ENCODE measurements at regions not wholly inside any gene's neighbourhood (a gene's known extent, or its start where the extent isn't known, plus 50 kb on each side); places are given as distances from the start of the nearest gene placed in this dataset.

- H3K36me3 ChIP-seq: no peaks in the 10 kb centered on the region
- peaks cover 6 to 11% of the 10 kb centered on the region in 2 donors for H3K4me1 ChIP-seq
- H3K27ac ChIP-seq: no peak overlapping the region
- H3K27me3 ChIP-seq: no peaks in the 10 kb centered on the region
- H3K9me3 ChIP-seq: no peaks in the 10 kb centered on the region
- TF ChIP-seq, protein P1, sequence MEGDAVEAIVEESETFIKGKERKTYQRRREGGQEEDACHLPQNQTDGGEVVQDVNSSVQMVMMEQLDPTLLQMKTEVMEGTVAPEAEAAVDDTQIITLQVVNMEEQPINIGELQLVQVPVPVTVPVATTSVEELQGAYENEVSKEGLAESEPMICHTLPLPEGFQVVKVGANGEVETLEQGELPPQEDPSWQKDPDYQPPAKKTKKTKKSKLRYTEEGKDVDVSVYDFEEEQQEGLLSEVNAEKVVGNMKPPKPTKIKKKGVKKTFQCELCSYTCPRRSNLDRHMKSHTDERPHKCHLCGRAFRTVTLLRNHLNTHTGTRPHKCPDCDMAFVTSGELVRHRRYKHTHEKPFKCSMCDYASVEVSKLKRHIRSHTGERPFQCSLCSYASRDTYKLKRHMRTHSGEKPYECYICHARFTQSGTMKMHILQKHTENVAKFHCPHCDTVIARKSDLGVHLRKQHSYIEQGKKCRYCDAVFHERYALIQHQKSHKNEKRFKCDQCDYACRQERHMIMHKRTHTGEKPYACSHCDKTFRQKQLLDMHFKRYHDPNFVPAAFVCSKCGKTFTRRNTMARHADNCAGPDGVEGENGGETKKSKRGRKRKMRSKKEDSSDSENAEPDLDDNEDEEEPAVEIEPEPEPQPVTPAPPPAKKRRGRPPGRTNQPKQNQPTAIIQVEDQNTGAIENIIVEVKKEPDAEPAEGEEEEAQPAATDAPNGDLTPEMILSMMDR (IDR thresholded peaks at IDR 0.05): no peak
- TF ChIP-seq POLR2A (IDR thresholded peaks at IDR 0.05): no peak
- no peak overlapping the region for H3K4me3 ChIP-seq (replicated peaks in 1 of 3)
- DNase-seq: no peak
- intact Hi-C loops (cut with DNase I): loop anchor here (10.0 kb wide), 1 partner anchor 147 kb away; no protein-coding TSS in a partner anchor
- WGBS, 2 donors: 91 to 93% methylated on average over 9 of the region's 9 CpGs
These were observed 125.6 kb downstream of the RPLP1 start for GRCh38 chr15:69578252-69578651.

- 53 to 54% methylated on average over 14 to 15 of the region's 15 CpGs for WGBS, 2 donors
- peak; percentile 86 to 91 for DNase-seq
- no peak overlapping the region for H3K4me3 ChIP-seq (replicated peaks in 1 of 3)
- intact Hi-C loops (cut with DNase I): loop anchor here (10.0 kb wide), 1 partner anchor 146 kb away; no protein-coding TSS in a partner anchor
- peak overlapping the region in 1 of 3 donors; percentile 21 for H3K27ac ChIP-seq
- no peak for TF ChIP-seq POLR2A (IDR thresholded peaks at IDR 0.05)
- TF ChIP-seq, protein P1 (IDR thresholded peaks at IDR 0.05): no peak
- no peaks in the 10 kb centered on the region for H3K9me3 ChIP-seq
- H3K27me3 ChIP-seq: no peaks in the 10 kb centered on the region
- no peaks in the 10 kb centered on the region for H3K36me3 ChIP-seq
- H3K4me1 ChIP-seq: peaks cover 6 to 15% of the 10 kb centered on the region in 2 donors
These were observed 126.4 kb downstream of the RPLP1 start for GRCh38 chr15:69578787-69579583.

DNA sequence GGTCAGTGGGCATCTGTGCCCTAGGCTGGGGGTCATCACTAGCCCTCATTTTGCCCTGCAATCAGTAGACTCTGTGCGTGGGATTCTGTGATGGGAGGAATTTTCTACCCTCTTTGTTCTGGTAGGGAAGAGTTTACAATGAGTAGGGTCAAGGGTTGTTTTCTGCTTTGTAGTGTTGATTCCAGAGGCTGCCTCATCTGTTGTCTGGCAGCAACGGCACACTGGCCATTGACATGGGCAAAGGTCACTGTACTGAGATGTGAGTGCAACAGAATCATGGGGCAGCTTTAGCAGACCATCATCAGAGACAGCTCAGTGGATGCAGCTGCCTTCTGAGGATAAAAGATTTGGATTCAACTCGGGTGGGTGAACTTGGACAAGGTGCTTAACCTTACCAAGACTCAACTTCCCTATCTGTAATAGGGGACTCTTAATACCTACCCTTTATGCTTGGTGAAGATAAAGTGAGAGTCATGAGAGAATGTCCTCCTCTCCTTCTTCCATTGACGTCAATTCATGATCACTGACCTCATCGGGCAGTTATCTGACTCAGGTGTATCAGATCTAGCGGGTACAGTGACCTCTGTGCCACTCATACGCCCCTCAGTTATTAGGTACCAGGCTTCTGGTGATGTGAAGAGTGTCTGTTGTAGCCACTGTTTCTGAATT is 127.5 kb downstream of the RPLP1 start:
- Histone ChIP-seq H3K4me1 (peaks cover 6 to 15% of the 10 kb centered on the region in 2 donors), H3K9me3 (no peaks in the 10 kb centered on the region), H3K27ac (no peak overlapping the region), H3K4me3 (replicated peaks in 1 of 3) (no peak overlapping the region), H3K36me3 (no peaks in the 10 kb centered on the region), H3K27me3 (no peaks in the 10 kb centered on the region)
- intact Hi-C loops (cut with DNase I): loop anchor here (10.0 kb wide), 1 partner anchor 145 kb away; no protein-coding TSS in a partner anchor
- TF ChIP-seq, protein P1 (IDR thresholded peaks at IDR 0.05): no peak
- no peak for TF ChIP-seq POLR2A (IDR thresholded peaks at IDR 0.05)
- no peak for DNase-seq
- WGBS, 2 donors: 88 to 91% methylated on average over 7 of the region's 7 CpGs

GRCh38 chr15:69583626-69584025 is 131.0 kb downstream of the RPLP1 start:
- TF ChIP-seq POLR2A (IDR thresholded peaks at IDR 0.05): no peak
- TF ChIP-seq, protein P1 (IDR thresholded peaks at IDR 0.05): no peak
- H3K4me1 ChIP-seq: peaks cover 6 to 25% of the 10 kb centered on the region in 2 donors
- H3K9me3 ChIP-seq: no peaks in the 10 kb centered on the region
- no peaks in the 10 kb centered on the region for H3K27me3 ChIP-seq
- H3K4me3 ChIP-seq (replicated peaks in 1 of 3): no peak overlapping the region
- DNase-seq: no peak
- intact Hi-C loops (cut with DNase I): no loop called here
- H3K27ac ChIP-seq: peak overlapping the region in 1 of 3 donors; percentile 3
- WGBS, 2 donors: 40 to 53% methylated on average over 3 of the region's 3 CpGs
- H3K36me3 ChIP-seq: no peaks in the 10 kb centered on the region

- TF ChIP-seq, protein P1 (IDR thresholded peaks at IDR 0.05): no peak
- no peak for TF ChIP-seq POLR2A (IDR thresholded peaks at IDR 0.05)
- Histone ChIP-seq H3K4me3 (replicated peaks in 1 of 3) (no peak overlapping the region), H3K4me1 (peaks cover 1 to 16% of the 10 kb centered on the region in 2 donors), H3K27ac (no peak overlapping the region), H3K27me3 (no peaks in the 10 kb centered on the region), H3K9me3 (no peaks in the 10 kb centered on the region), H3K36me3 (no peaks in the 10 kb centered on the region)
- intact Hi-C loops (cut with DNase I): no loop called here
- WGBS, 2 donors: 28 to 29% methylated on average over 3 of the region's 3 CpGs
- peak; percentile 68 to 72 for DNase-seq
These were observed 133.3 kb downstream of the RPLP1 start for GRCh38 chr15:69585937-69586336.

Data from thyroid gland (tissue), 4 donors.